Endothelial cell of umbilical vein (primary cell): ENCODE measurements at regions not wholly inside any gene's neighbourhood (a gene's known extent, or its start where the extent isn't known, plus 50 kb on each side); places are given as distances from the start of the nearest gene placed in this dataset.

Experiments used
- BruUV-seq: library from RNA; stranded (reverse); fragments of 400-500 nt; replicated peaks from 2 replicates; lab custom pipeline; 2021; lab: Mats Ljungman, UMichigan
- CTCF ChIA-PET: fragments of 300-600, 350-600 bp; sonication (Branson Sonifier 250); formaldehyde crosslinking; loops from one replicate; lab custom pipeline; 2021; ENCODE audit warnings: antibody characterized with exemption, inconsistent platforms; lab: Charles Lee
- POLR2A ChIA-PET: fragments of 300-600, 350-600 bp; sonication (Branson Sonifier 250); formaldehyde crosslinking; loops from one replicate; lab custom pipeline; 2021; ENCODE audit warnings: antibody characterized with exemption, inconsistent platforms; lab: Charles Lee
- DNase-seq: peaks from one replicate; pipeline ENCODE4 v3.0.0-alpha.2; 2011; ENCODE audit warnings: low read depth, low spot score
- FAIRE-seq: peaks from 2 replicates; lab custom pipeline; 2011; peaks lifted over from hg19 to GRCh38; lab: Jason Lieb, UNC
- H2AFZ ChIP-seq: 2 replicates; pipeline ENCODE4 v1.6.0; 2012; ENCODE audit warnings: low read depth, low read length, control low read depth, inconsistent platforms
- H3K27ac ChIP-seq: 2 replicates; pipeline ENCODE4 v1.5.1; 2011; ENCODE audit warnings: low read depth, mild to moderate bottlenecking, control low read depth, low read length, moderate library complexity; ENCODE audit not compliant: insufficient read depth
- H3K27me3 ChIP-seq, 2 experiments: 2 replicates each; pipeline versions ENCODE4 v1.6.0 to v1.6.1; 2011; ENCODE audit warnings: low read length in 2 of 2, mixed read lengths in 1 of 2; ENCODE audit not compliant: control insufficient read depth in 2 of 2, insufficient read depth in 2 of 2
- H3K36me3 ChIP-seq, 2 experiments: 2 replicates in 1 of 2; 3 replicates in 1 of 2; pipeline ENCODE4 v1.5.1; 2011; ENCODE audit warnings: low read length in 2 of 2, mild to moderate bottlenecking in 1 of 2, moderate library complexity in 1 of 2; ENCODE audit not compliant: control insufficient read depth in 2 of 2, insufficient read depth in 2 of 2; ENCODE audit errors: extremely low read depth in 1 of 2
- H3K4me1 ChIP-seq: 3 replicates; pipeline ENCODE4 v1.5.1; 2011; ENCODE audit warnings: mild to moderate bottlenecking, low read length; ENCODE audit not compliant: control insufficient read depth, insufficient read depth; ENCODE audit errors: extremely low read depth
- H3K4me2 ChIP-seq: 2 replicates; pipeline ENCODE4 v1.6.1; 2011; ENCODE audit warnings: low read length, control low read depth, mixed read lengths; ENCODE audit not compliant: insufficient read depth
- H3K4me3 ChIP-seq, 3 experiments: fragments of 200-600 bp in 1 of 3; sonication (generic), shearing (Covaris generic) in 1 of 3; replicated peaks in 1 of 3; 2 replicates each; pipeline ENCODE4 v1.5.1; 2011 to 2016; ENCODE audit warnings: control low read depth in 3 of 3, low read length in 3 of 3, mild to moderate bottlenecking in 2 of 3, inconsistent platforms in 1 of 3, low read depth in 1 of 3, moderate library complexity in 1 of 3; ENCODE audit not compliant: insufficient read depth in 1 of 3
- H3K79me2 ChIP-seq: 2 replicates; pipeline ENCODE4 v1.6.0; 2012; ENCODE audit warnings: low read length, inconsistent platforms; ENCODE audit not compliant: control insufficient read depth, insufficient read depth
- H3K9ac ChIP-seq: replicated peaks from 2 replicates; pipeline ENCODE3; 2011; ENCODE audit warnings: low read length, control low read depth; ENCODE audit not compliant: insufficient read depth; ENCODE audit errors: extremely low read depth
- H3K9me1 ChIP-seq: replicated peaks from 3 replicates; pipeline ENCODE4 v1.6.0; 2011; ENCODE audit warnings: mild to moderate bottlenecking, low read length; ENCODE audit not compliant: control insufficient read depth, insufficient read depth; ENCODE audit errors: extremely low read depth
- H3K9me3 ChIP-seq: replicated peaks from 2 replicates; pipeline ENCODE4 v1.5.1; 2012; ENCODE audit warnings: low read length, inconsistent platforms; ENCODE audit not compliant: control insufficient read depth, insufficient read depth
- H4K20me1 ChIP-seq: replicated peaks from 2 replicates; pipeline ENCODE3; 2011; ENCODE audit warnings: mild to moderate bottlenecking, low read length; ENCODE audit not compliant: control insufficient read depth, insufficient read depth; ENCODE audit errors: extremely low read depth
- CTCF ChIP-seq, 2 donors: IDR thresholded peaks; 1 replicate in 1 of 2; 2 replicates in 1 of 2; pipeline ENCODE4 v1.5.1; 2011; ENCODE audit warnings: low read length in 2 of 2, mild to moderate bottlenecking in 2 of 2, moderate library complexity in 2 of 2, control low read depth in 1 of 2, inconsistent platforms in 1 of 2, low read depth in 1 of 2; ENCODE audit not compliant: insufficient read depth in 1 of 2; ENCODE audit errors: extremely low read depth in 1 of 2
- EZH2 ChIP-seq: IDR thresholded peaks from 2 replicates; pipeline ENCODE4 v1.6.1; 2012; ENCODE audit warnings: borderline replicate concordance, low read depth, mild to moderate bottlenecking, moderate library complexity, low read length, inconsistent platforms; ENCODE audit not compliant: severe bottlenecking
- FOS ChIP-seq: IDR thresholded peaks from 2 replicates; pipeline ENCODE4 v1.6.1; 2011; ENCODE audit warnings: mild to moderate bottlenecking, low read length, moderate library complexity, borderline replicate concordance; ENCODE audit not compliant: insufficient read depth
- GATA2 ChIP-seq: IDR thresholded peaks from 2 replicates; pipeline ENCODE4 v1.7.0; 2011; ENCODE audit warnings: low read depth, mild to moderate bottlenecking, moderate library complexity, mixed read lengths, low read length; ENCODE audit not compliant: insufficient read length, insufficient read depth
- JUN ChIP-seq: IDR thresholded peaks from 2 replicates; pipeline ENCODE4 v1.6.1; 2011; ENCODE audit warnings: borderline replicate concordance, low read depth; ENCODE audit not compliant: insufficient read length, insufficient read depth
- MAX ChIP-seq: IDR thresholded peaks from 2 replicates; pipeline ENCODE4 v1.6.1; 2011; ENCODE audit not compliant: insufficient read depth, insufficient read length
- MYC ChIP-seq: IDR thresholded peaks from one replicate; pipeline ENCODE4 v1.6.1; 2011; ENCODE audit warnings: mild to moderate bottlenecking, low read depth, low read length
- POLR2A ChIP-seq: IDR thresholded peaks from 2 replicates; pipeline ENCODE4 v1.6.1; 2012; ENCODE audit warnings: low read depth, mild to moderate bottlenecking, control low read depth, low read length
- POLR2AphosphoS5 ChIP-seq: IDR thresholded peaks from 2 replicates; pipeline ENCODE4 v1.6.1; 2012; ENCODE audit warnings: low read depth, mild to moderate bottlenecking, control low read depth, low read length, moderate library complexity; ENCODE audit not compliant: insufficient read depth
- dilution Hi-C: fragments of 300-500 bp; cut with MboI; formaldehyde crosslinking; loops from one replicate; pipeline ENCODE4 v1.15.0; 2019; ENCODE audit warnings: low sequenced_read_pairs; ENCODE audit not compliant: extremely low pct_ligation_motif_present
- intact Hi-C: fragments of 100-400 bp; cut with micrococcal nuclease; formaldehyde crosslinking; loops from one replicate; pipeline ENCODE4 v1.10.0; 2022

- no peak overlapping the region for H3K9ac ChIP-seq
- no peaks in the 10 kb centered on the region for H3K9me3 ChIP-seq
- no peaks in the 10 kb centered on the region for H3K79me2 ChIP-seq
- dilution Hi-C loops (no loop called here), intact Hi-C loops (no loop called here)
- FAIRE-seq (no peak), DNase-seq (no peak)
- H3K27ac ChIP-seq: no peak overlapping the region
- H3K27me3 ChIP-seq: no peaks in the 10 kb centered on the region
- no peaks in the 10 kb centered on the region for H4K20me1 ChIP-seq
- no peak overlapping the region for H3K4me2 ChIP-seq
- TF ChIP-seq EZH2 (no peak), CTCF (IDR thresholded peaks at IDR 0.05; ENCODE audit: extremely low read depth in 1 of 2, insufficient read depth in 1 of 2, low read depth in 1 of 2, low read length in 2 of 2) (no peak), FOS (no peak), MYC (no peak), JUN (no peak), POLR2AphosphoS5 (no peak), GATA2 (no peak), MAX (no peak), POLR2A (no peak)
- H2AFZ ChIP-seq: no peak overlapping the region
- no TSS peak for BruUV-seq
- no peaks in the 10 kb centered on the region for H3K36me3 ChIP-seq
- no peaks in the 10 kb centered on the region for H3K9me1 ChIP-seq
- no peak overlapping the region for H3K4me3 ChIP-seq
- POLR2A ChIA-PET: no interaction called here
- CTCF ChIA-PET: no interaction called here
- H3K4me1 ChIP-seq: no peaks in the 10 kb centered on the region
These were observed 91.9 kb upstream of the EYA2 start for GRCh38 chr20:46802722-46803121.
